Kidney (tissue), 13 donors: ENCODE measurements at regions not wholly inside any gene's neighbourhood (a gene's known extent, or its start where the extent isn't known, plus 50 kb on each side); places are given as distances from the start of the nearest gene placed in this dataset.

Experiments used
- DNase-seq, 5 donors: peaks; one replicate each; pipeline ENCODE4 v3.0.0-alpha.2; 2013 to 2020
- FAIRE-seq: peaks from 2 replicates; lab custom pipeline; 2012; peaks lifted over from hg19 to GRCh38; lab: Jason Lieb, UNC
- H3K27ac ChIP-seq, 2 donors: one replicate each; pipeline ENCODE4 v1.7.0; 2013; ENCODE audit warnings: low read depth in 2 of 2, low read length in 2 of 2, inconsistent platforms in 1 of 2
- H3K27me3 ChIP-seq: one replicate; pipeline ENCODE4 v1.7.1; 2013; ENCODE audit warnings: low read length, inconsistent platforms; ENCODE audit not compliant: control insufficient read depth, insufficient read depth
- H3K36me3 ChIP-seq, 3 donors: one replicate each; pipeline versions ENCODE4 v1.7.0 to v1.7.1; 2013; ENCODE audit warnings: low read length in 3 of 3, control low read depth in 1 of 3, inconsistent platforms in 1 of 3; ENCODE audit not compliant: insufficient read depth in 3 of 3, control insufficient read depth in 2 of 3
- H3K4me1 ChIP-seq, 3 donors: one replicate each; pipeline versions ENCODE4 v1.7.0 to v1.7.1; 2013; ENCODE audit warnings: low read length in 3 of 3, inconsistent platforms in 1 of 3, low read depth in 1 of 3; ENCODE audit not compliant: control insufficient read depth in 2 of 3, insufficient read depth in 2 of 3
- H3K4me3 ChIP-seq, 3 donors: one replicate each; pipeline versions ENCODE4 v1.7.0 to v1.8.1; 2013; ENCODE audit warnings: low read length in 3 of 3, control low read depth in 1 of 3, inconsistent platforms in 1 of 3
- H3K9ac ChIP-seq, 3 donors: one replicate each; pipeline versions ENCODE4 v1.7.0 to v1.7.1; 2013; ENCODE audit warnings: low read length in 3 of 3, control low read depth in 1 of 3, inconsistent platforms in 1 of 3
- H3K9me3 ChIP-seq, 3 donors: one replicate each; pipeline versions ENCODE4 v1.7.0 to v1.7.1; 2013; ENCODE audit warnings: low read length in 3 of 3, control low read depth in 1 of 3, inconsistent platforms in 1 of 3; ENCODE audit not compliant: control insufficient read depth in 2 of 3, insufficient read depth in 1 of 3
- CTCF ChIP-seq: IDR thresholded peaks from 3 replicates; pipeline ENCODE4 v1.5.1; 2012; ENCODE audit warnings: mild to moderate bottlenecking, moderate library complexity, borderline replicate concordance; ENCODE audit not compliant: insufficient read depth; ENCODE audit errors: extremely low read depth
- intact Hi-C: fragments of 100-400 bp; cut with DNase I; formaldehyde crosslinking; loops from one replicate; pipeline ENCODE4 v1.11.1; 2022
- donor health status: control.
- donor health status: control.
- donor health status: control.
- donor health status: control.
- donor health status: control.
- donor health status: DM: yes; HTN: yes; CAD: no.
- donor health status: Normal renal cell carcinoma (clear cell type).

- DNase-seq (no peak), FAIRE-seq (no peak)
- no peak overlapping the region for H3K4me3 ChIP-seq
- H3K27me3 ChIP-seq, result no peaks in the 10 kb centered on the region
- H3K27ac ChIP-seq, result no peak overlapping the region
- H3K9ac ChIP-seq, result no peak overlapping the region
- H3K9me3 ChIP-seq, result no peaks in the 10 kb centered on the region
- H3K4me1 ChIP-seq, result no peaks in the 10 kb centered on the region
- TF ChIP-seq CTCF, result no peak
- H3K36me3 ChIP-seq, result no peaks in the 10 kb centered on the region
- intact Hi-C loops, result no loop called here
These were observed 84.3 kb downstream of the DYRK2 start for GRCh38 chr12:67732857-67733256.

- intact Hi-C loops, result no loop called here
- DNase-seq, result no peak
- no peaks in the 10 kb centered on the region for H3K27me3 ChIP-seq
- no peak overlapping the region for H3K27ac ChIP-seq
- no peak overlapping the region for H3K4me3 ChIP-seq
- H3K36me3 ChIP-seq, result no peaks in the 10 kb centered on the region
- FAIRE-seq, result no peak
- H3K9me3 ChIP-seq, result no peaks in the 10 kb centered on the region
- H3K9ac ChIP-seq, result no peak overlapping the region
- no peaks in the 10 kb centered on the region for H3K4me1 ChIP-seq
- no peak for TF ChIP-seq CTCF
These were observed 87.3 kb downstream of the DYRK2 start for GRCh38 chr12:67735868-67736267.

GRCh38 chr12:67740711-67741110, 92.2 kb downstream of the DYRK2 start:
- DNase-seq, result no peak
- FAIRE-seq, result no peak
- intact Hi-C loops, result no loop called here
- no peaks in the 10 kb centered on the region for H3K9me3 ChIP-seq
- no peak overlapping the region for H3K9ac ChIP-seq
- TF ChIP-seq CTCF, result no peak
- H3K27ac ChIP-seq, result no peak overlapping the region
- no peaks in the 10 kb centered on the region for H3K27me3 ChIP-seq
- H3K36me3 ChIP-seq, result no peaks in the 10 kb centered on the region
- no peak overlapping the region for H3K4me3 ChIP-seq
- no peaks in the 10 kb centered on the region for H3K4me1 ChIP-seq

DNA sequence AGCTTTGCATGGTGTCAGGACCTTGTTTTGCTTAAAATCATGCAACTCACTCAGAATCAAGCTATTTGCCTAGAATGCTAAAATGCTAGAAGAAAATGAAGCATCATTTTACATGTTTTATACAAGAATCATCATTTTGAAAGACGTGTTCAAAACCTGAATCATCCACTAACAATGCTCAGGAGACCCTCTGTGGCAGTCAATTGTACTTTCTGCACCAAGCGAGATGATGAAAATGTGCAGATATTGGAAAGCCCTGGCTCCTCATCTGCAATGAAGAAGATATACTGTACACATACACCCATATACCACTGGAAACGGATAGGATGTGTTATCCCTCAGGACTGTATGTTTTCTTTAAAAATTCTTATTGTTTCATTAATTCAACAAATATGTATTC, 92.7 kb downstream of the DYRK2 start:
- FAIRE-seq, result no peak
- H3K9me3 ChIP-seq, result no peaks in the 10 kb centered on the region

More for the DNA sequence above, 92.7 kb downstream of the DYRK2 start:
- H3K4me3 ChIP-seq, result no peak overlapping the region
- H3K36me3 ChIP-seq, result no peaks in the 10 kb centered on the region
- H3K4me1 ChIP-seq, result no peaks in the 10 kb centered on the region
- intact Hi-C loops, result no loop called here
- H3K9ac ChIP-seq, result no peak overlapping the region
- TF ChIP-seq CTCF, result no peak
- no peak overlapping the region for H3K27ac ChIP-seq
- no peaks in the 10 kb centered on the region for H3K27me3 ChIP-seq
- DNase-seq, result no peak
